Urothelium cell line (cell line): ENCODE measurements at regions not wholly inside any gene's neighbourhood (a gene's known extent, or its start where the extent isn't known, plus 50 kb on each side); places are given as distances from the start of the nearest gene placed in this dataset.
"Not testable (repeated sequence)": the region's sequence is repeated elsewhere in the genome, so short reads cannot be mapped to it uniquely, and the experiment has no call there.

ENCODE experiments used
- DNase-seq: peaks from one replicate; pipeline ENCODE4 v3.0.0; 2011; ENCODE audit warnings: low spot score, mixed read lengths
- FAIRE-seq: peaks from 2 replicates; lab custom pipeline; 2011; peaks lifted over from hg19 to GRCh38; lab: Jason Lieb, UNC

DNA sequence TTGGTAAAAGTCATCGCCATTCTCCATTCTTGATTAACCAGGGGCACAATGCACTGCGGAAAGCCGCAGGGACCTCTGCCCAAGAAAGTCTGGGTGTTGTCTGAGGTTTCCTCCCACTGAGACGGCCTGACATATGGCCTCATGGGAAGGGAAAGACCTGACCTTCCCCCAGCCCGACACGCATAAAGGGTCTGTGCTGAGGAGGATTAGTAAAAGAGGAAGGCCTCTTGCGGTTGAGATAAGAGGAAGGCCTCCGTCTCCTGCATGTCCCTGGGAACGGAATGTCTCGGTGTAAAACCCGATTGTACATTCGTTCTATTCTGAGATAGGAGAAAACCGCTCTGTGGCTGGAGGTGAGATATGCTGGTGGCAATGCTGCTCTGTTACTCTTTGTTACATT is 704.3 kb upstream of the NECTIN3 start:
- not testable (repeated sequence) for DNase-seq

DNA sequence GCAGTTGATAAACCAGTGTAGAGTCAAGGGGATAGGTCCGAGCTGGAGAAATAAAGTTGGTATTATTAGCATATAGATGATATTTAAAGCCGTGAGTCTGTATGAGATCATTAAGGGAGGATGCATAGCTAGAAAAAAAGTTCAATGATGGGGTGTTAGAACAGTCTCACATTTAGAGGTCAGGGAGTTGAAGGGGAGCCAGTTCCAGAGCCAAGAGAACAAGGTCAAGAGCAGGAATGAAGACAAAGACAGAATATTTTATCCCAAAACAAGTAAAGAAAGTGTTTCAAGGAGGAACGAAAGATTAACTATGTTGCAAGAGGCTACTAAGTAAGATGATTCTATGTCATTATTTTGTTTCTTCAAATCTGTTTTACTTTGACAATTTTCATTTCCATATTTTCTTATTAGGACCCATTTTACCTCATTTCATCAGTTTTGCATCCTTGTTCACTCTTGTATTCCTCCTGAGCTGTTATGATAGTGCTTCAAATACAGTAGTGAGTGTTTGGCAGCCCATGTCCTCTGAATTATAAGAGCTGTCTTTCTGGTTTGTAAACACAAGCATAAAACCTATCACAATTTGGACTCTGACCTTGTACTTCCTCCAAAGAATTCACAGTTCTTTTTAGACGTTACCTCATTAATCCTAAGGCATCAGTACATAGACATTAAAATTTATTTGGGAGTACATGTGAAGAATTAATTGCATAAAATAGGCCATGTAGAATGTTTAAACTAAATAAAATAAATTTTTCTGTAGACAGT is 695.7 kb upstream of the NECTIN3 start:
- no peak for DNase-seq
- FAIRE-seq, result no peak

More for the DNA sequence above, 704.3 kb upstream of the NECTIN3 start:
- not testable (repeated sequence) for FAIRE-seq

DNA sequence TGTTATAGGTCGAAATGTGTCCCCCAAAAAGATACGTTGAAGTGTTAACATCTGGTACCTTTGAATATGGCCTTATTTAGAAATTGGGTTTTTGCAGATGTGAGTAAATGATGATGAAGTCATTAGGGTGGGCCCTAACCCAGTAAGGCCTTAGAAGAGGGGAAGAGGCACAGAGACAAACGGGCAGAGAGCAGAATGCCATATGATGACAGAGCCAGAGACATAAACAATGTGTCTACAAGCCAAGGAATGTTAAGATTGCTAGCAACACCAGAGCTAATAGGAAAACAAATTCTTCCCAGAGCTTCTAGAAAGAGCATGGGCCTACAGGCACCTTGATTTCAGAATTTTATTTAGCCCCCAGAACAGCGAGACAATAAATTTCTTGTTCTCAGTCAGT is 693.1 kb upstream of the NECTIN3 start:
- FAIRE-seq, result no peak

DNA sequence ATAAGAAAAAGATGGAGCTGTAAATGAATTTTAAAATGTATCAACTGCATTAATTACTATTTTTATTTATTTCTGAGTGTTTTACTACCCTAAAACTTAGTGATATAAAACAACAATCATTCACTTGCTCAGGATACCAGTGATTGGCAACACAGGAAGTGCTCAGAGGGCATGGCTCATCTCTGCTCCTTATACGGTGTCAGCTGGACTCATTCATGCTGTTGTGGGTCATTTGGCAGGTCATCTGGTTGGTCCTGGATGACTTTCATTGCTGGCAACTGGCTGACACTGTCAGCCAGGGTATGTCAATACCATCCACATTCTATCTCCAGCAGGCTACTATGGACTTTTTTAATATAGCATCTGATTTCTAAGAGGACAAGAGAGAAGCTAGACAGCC is 689.6 kb upstream of the NECTIN3 start:
- FAIRE-seq (peak; percentile 27), DNase-seq (no peak)

More for the DNA sequence above, 693.1 kb upstream of the NECTIN3 start:
- no peak for DNase-seq

DNA sequence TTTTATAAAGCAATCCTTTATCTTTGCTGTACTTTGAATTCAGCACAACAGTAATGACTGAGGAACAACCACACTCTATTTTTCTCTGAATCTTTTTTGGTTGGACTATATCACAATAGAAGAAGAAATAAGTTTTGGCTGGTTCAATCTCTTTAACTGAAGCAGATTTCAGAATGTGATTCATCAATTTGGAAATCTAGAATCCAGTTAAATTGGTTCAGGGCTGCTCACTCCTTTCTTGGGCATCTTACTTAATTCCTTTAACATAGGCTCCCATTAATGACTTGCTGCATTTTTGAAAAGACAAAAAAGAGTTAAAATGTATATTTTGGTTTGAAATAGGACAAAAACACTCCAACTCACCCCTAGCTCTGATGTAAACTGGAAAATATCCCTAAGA is 688.3 kb upstream of the NECTIN3 start:
- DNase-seq (no peak), FAIRE-seq (no peak)

DNA sequence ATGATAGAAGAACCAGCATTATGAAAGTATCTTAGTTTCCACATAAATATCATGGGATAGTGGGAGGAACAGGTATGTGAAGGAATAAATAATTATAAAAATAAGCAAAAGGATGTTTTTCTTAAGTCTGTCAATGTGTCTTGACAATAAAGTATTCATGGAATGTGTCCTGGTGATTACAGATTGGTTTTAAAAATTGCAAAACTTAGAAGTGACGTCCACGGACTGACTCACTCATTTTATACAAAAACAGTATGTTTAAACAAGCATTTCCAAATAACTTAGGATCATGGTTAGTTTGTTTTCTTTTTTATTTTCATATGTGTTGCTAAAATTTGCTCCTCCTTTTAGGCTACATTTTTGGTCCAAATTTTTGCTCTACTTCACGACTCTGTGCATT is 687.0 kb upstream of the NECTIN3 start:
- DNase-seq (no peak), FAIRE-seq (no peak)

DNA sequence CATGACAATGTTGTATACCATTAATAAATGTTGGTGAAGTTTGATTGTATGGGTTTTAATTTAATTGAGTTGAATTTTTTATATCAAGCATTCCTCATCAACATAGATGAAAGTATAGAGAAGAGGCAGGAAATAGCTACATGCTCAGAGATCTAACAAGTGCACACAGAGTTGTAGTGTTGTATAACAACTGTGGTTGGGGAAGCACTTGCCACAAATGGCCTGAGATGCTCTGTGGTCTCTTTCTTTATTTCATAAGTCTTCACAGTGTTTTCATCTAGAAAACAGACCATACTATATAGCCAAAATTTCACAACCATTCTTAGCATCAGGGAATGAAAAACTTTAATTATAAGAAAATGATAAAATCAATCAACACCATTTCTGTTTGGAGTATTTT is 682.6 kb upstream of the NECTIN3 start:
- DNase-seq, result no peak
- FAIRE-seq, result no peak

DNA sequence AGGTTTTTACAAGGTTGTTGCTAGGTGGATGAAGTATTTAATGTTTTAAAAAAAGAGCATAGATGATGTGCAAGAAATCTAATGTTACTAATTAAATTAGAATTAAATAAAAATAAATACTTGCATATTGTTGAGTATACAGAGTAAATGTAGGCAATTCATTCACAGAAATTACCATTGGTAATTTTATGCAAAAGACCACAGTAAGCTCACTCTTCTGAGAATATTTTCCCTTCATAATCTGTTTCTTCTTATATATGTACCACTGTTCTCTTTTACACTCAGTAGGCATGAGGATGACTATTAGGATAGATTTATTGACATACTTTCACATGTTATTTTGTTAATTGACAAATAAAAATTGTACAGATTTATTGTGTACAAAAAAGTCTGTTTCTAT is 681.2 kb upstream of the NECTIN3 start:
- no peak for FAIRE-seq

DNA sequence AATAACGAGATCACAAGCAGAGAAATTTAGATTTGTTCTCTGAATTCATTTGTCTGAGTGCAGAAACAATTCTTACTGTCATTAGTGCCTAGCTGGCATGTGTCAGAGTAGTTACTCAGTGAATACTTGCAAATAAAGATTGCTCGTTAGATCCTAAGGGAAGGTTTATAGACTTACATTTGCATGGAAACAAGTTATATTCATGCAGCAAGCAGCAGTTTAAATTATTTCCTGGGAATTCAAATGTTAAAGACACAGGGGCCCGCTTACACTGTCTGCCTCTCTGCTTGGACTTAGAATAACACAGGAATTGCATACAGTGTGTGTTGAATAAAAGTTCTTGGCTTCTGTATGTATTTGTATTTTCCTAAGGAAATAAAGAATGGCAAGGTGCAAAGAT is 680.6 kb upstream of the NECTIN3 start:
- FAIRE-seq, result no peak

More for the DNA sequence above, 681.2 kb upstream of the NECTIN3 start:
- no peak for DNase-seq

DNA sequence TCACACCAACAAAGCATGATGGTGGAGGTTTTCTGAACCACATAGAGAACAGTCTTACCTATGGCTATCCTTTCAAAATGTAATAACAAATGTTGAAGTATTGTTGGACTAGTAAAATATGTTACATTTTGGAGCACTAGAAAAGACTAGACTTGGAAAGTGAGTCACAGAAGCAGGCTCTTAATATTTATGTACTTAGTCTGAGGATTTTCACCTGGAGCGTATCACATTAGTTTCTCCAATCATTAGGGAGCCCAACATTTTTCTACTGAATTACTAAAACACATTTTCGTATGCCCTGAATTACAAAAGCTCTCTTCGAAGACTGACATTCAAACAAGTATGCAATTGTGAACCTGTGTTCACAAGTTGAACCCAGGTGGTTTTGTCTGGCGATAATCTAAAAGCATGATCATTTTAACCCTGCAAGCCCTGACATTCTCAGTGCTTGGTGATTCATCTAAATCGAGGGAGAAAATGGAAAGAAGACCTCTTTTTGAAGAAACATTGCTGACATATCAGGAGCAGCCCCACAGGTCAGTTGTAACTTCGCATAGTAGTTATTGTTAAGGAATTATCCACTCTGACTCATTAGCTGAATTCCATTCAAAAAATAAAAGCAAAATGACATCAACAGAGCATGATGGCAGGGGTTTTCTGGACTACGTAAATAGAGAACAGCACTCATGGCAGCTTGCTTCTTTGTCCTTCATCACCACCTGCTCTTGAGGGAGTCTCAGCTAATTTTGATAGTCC is 679.8 kb upstream of the NECTIN3 start:
- FAIRE-seq, result no peak
- DNase-seq, result no peak

More for the DNA sequence above, 680.6 kb upstream of the NECTIN3 start:
- DNase-seq, result no peak

DNA sequence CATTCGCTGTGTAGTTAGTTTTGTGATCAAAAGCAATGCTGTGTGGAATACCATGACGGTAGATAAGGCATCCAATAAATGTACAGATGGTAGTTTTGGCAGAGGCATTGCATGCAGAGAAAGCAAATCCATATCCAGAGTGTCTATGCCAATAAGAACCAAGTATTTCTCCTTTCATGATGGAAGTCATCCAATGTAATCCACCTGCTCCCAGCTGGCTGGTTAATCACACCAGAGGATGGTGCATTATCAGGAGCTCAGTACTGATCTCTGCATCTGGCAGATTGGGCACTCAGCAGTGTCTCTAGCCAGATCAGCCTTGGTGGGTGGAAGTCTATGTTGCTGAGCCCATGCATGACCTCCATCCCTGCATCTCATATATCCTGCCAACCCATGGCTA is 677.7 kb upstream of the NECTIN3 start:
- FAIRE-seq (no peak), DNase-seq (no peak)

DNA sequence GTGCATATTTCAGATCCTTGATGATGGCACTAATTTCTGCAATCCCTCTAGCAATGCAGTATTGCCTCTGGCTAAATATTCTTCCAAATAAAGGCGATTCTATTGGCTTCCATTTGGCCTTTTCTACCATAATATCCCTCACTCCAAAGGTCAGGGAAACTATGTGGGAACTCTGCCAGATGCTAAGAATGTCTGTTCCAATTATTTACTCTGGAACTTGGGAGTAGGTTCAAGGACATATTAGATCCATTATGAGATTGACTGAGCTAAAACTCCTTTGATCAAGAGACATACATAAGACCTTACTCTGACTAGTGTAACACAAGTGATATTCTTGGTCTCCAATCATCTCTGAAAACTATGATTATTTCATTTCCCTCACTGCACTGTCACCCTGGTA is 674.5 kb upstream of the NECTIN3 start:
- FAIRE-seq (no peak), DNase-seq (no peak)

DNA sequence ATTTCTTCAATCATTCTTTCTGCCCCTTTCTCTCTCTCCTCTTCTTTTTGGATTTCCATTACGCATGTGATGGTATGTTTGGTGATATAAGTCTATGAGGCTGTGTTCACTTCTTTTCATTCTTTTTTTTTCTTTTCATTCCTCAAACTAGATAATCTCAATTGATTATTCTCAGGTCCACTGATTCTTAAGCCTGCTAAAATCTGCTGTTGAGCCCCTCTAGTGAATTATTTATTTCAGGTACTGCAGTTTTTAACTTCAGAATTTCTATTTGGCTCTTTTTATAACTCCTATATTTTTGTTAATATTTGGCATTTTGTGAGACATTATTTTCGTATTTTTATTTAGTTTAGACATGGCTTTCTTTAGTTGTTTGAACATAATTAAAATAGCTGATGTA is 671.3 kb upstream of the NECTIN3 start:
- DNase-seq (no peak), FAIRE-seq (no peak)

DNA sequence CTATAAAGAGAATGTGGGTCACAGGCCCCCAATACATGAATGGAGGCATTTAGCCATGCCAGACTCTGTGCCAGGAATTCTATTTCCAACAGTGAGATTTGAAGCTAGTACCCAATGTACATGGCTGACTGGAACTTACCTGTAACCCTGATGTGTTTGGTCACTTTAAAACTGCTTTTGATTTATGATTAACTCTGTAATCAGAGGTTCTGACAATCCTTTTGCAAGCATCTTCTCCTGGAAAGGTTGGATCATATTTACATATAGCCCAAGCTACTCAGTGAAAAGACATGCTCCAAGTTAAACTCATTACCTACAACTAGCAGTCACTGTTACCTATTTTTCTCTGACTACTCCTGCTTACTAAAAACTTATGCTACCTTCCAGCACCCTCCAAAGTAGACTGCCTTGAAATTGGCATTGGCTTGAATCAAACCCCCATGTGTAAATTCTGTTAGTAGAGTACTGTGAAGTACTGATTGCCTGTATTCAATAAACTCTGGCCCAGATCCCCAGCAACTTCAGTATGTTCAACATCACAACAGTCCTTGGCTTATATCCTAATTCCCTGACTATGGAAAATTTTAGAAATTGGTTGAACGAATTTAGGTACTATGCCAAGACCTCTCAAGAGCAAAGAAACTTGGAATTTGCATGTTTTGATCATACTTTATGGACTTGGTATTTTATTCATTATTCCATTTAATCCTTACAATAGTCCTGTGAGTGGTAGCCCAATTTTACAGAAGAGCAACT is 665.6 kb upstream of the NECTIN3 start:
- FAIRE-seq (no peak), DNase-seq (no peak)

DNA sequence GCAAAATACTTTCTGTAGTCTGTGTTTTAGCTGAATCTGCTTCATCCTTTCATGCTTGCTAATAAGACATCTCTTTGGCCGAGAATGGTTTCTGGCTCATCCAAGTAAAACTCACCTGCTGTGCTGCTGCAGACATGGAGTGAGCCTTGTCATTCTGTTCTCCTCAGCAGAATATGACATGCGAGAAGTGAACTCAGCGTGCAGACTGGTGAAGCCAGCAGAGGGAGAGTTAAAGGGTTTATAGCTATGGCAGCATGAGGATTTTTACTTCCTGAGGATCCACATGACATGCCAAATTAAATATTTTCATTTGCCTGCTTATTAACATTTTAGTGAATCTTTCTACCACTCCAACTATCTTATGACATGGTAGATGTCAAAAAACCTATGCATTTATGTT is 658.4 kb upstream of the NECTIN3 start:
- DNase-seq (no peak), FAIRE-seq (no peak)

DNA sequence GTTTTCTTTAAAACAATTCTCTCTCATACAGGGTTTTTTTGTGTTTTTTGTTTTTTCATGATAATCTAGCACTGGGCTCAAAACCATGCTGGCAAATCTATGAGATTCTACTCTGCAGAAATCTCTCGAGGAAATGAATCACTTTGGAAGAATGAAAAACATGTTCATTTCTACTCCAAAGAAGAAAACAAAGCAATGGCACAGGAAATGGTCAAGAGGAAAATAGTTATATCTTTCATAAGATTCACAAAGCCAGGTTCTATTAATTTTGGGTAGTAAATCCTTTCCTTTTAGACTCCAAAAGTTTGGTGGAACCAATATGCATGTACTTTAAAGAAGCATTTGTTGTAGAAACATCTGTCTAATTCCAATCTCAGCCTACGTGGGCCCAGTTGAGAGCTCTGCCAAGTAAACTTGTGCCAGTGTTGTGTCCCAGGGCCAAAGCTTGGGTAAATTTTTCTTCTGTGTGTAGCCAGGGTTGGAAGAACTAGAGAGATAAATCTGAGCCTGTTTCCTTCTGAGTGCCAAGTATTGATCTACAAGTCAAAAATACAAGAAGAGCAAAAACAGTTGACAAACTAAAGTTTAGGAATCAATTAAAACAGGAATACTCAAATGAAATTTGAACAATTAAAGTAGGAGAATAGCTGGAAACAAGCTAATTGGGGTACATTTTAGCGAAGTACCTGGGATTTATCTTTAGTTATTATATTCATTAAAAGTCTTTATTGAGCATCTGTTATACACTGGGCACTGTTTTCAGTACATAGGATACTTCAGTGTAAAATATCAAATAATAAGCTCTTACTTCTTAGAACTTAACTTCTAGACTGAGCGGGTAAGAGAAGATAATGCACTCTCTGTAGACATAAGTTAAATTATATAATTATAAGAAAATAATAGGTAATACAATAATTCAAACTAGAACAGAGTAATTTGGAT is 657.5 kb upstream of the NECTIN3 start:
- FAIRE-seq (no peak), DNase-seq (peak; percentile 30)

DNA sequence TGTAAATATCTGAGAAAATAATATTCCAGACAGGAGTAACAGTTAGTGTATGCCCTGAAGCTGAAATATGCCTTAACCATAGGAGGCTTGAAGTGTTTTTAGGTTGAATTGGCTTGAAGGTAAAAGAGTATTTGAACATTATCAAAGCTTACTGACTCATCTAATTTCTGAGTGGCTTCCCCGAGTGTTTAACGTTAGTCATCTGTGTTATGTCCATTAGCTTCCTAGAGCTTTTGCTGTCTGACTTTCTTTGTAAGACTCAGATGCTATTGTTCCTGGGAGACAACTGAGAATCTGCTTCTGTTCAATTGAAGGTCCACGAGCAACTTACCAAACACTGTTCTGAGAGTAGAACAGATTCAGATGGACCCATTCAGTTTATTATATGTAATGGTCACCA is 656.8 kb upstream of the NECTIN3 start:
- peak; percentile 16 for DNase-seq
- no peak for FAIRE-seq

DNA sequence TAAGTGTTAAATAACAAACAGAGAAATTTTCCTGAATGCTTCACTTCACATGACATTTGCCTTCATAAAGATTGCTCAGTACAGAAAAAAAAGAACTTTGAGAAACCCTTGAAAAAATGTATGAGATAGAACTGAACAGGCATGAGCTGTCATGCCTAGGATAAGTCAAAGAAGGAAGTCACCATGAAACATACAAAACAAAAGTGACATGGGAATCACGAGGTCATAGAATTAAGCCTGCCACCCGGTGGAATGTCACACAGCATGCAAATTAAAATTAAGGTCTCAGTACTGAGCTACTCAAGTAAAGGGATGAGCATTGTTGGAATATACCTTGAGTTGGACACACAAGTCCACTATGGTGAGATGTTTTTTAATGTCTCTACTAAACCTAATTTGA is 652.5 kb upstream of the NECTIN3 start:
- DNase-seq, result no peak
- no peak for FAIRE-seq

DNA sequence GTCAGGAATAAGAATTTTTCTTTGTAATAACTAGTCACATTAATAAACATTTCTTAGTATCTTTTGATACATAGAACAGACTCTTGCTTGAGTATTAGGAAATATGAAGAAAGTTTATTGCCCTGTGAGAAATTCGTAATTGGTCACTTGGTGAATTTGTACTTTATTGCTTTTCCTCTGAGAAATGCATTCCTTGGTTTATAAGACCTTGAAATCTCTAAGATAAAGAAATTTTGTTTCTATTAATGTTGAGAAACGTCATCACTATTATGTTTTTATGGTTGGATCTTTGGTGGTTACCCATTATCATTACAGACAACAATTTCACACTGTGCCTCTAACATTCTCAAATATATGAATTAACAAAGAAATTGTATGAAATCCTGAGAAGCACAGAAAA is 652.0 kb upstream of the NECTIN3 start:
- DNase-seq (no peak), FAIRE-seq (no peak)

DNA sequence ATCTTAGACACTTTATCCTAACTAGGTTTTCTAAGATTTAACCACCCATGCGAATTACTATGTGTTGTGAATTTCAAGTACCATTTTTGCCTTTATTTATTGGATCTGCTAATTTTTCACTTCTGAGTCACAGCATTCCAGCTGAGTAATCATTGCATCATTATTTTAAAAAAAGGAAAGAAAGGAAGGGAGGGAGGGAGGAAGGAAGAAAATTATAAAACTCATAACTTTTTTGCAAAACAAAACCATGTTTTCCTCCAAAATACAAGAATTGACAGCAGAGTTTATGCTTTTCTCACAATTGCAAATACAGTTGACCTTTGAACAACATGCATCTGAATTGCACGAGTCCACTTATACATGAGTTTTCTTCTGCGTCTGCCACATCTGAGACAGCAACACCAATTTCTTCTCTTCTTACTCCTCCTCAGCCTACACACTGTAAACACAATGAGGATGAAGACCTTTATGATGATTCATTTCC is 651.4 kb upstream of the NECTIN3 start:
- DNase-seq (peak; percentile 35), FAIRE-seq (peak; percentile 50)
